HG03460 (cell line): ENCODE measurements at regions not wholly inside any gene's neighbourhood (a gene's known extent, or its start where the extent isn't known, plus 50 kb on each side); places are given as distances from the start of the nearest gene placed in this dataset.

ENCODE experiments used
- ATAC-seq: cut with Tn5 transposase; IDR thresholded peaks from one replicate; pipeline ENCODE4 v1.9.1; 2021; ENCODE audit not compliant: unreplicated experiment

DNA sequence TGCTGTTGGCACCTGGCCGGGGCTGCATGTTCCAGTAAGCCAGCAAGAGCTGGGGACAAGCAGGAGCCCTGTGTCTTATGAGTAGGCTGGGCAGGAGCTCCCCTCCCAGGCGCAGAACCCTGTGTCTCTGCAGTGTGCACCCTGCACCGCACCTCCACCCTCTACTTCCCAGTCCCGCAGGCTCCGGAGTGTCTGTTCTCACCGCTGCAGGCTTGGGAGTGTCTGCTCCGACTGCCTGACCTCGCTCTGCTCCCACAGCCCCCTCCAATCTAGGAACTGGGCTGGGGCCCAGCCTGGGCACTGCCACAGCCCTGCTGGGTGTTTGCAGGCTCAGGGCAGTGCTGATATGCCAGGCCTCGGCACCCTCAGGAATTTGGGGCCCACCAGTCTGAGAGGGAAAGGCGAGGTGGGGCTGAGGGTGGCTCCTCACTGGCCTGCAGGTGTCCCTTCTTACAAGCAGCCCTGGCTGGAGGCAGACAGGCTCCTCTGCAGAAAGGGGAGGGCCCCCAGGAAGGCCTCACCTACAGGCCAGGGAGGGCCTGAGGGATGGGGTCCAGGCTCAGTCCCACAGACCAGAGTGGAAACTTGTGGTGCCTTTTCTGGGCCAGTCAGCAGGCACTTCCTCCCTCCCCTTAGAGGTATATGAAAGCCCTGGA, 871.6 kb upstream of the GJE1 start:
- ATAC-seq, result no peak

DNA sequence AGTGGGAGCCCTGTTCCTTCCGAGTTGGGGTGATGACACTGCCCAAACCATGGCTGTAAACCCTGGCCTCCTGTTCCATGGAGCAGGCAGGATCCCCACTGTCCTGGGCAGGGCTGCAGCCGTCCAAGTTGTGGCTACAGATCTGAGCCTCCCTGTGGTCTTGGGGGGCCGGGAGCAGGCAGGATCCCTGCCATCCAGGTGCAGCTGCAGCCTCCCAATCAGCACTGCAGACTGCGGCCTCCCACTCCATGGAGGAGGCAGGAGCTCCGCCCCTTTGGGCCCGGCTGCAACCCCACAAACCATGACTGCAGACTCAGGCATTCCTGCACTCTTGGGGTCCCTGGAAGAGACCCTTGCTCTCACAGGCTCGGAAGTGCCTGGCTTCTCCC, 872.1 kb upstream of the GJE1 start:
- ATAC-seq, result no peak

DNA sequence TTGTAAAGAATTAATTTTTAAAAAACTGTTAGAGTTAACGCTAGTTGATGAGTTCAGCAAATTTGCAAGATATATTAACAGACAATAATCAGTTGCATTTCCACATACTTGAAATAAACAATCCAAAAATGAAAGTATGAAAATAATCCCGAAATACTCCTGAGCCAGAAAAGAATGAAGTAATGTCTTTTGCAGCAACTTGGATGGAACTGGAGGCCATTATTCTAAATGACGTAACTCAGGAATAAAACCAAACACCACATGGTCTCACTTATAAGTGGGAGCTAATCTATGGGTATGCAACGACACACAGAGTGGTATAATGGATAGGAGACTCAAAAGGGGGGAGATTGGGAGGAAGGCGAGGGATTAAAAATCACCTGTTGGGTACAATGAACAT, 872.9 kb upstream of the GJE1 start:
- no peak for ATAC-seq

DNA sequence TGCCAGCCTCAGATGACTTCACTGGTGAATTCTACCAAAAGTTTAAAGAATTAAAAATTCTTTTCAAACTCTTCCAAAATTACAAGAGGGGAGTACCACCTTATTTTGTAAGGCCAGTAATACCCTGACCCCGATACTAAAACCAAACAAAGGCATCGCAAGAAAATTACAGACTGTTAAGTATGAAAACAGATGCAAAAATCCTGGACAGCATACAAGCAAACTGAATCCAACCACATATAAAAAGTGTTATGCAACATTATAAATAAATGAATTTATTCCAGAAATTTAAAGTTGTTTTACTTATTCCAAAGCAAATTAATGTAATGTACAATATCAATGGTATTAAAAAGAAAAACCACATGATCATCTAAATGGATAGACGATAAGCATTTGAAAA, 873.6 kb upstream of the GJE1 start:
- no peak for ATAC-seq

DNA sequence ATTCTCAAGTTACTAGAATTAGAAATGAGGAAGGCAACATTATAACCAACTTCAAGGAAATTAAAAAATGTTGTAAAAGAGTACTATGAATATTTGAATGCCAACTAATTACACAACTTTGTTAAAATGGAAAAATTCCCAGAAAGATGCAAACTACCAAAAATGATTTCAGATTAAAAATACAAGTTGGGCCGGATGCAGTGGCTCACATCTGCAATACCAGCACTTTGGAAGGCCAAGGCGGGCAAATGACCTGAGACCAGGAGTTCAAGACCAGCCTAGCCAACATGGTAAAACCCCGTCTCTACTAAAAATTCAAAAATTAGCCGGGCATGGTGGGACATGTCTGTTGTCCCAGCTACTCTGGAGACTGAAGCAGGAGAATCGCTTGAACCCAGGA, 874.2 kb upstream of the GJE1 start:
- ATAC-seq, result no peak

DNA sequence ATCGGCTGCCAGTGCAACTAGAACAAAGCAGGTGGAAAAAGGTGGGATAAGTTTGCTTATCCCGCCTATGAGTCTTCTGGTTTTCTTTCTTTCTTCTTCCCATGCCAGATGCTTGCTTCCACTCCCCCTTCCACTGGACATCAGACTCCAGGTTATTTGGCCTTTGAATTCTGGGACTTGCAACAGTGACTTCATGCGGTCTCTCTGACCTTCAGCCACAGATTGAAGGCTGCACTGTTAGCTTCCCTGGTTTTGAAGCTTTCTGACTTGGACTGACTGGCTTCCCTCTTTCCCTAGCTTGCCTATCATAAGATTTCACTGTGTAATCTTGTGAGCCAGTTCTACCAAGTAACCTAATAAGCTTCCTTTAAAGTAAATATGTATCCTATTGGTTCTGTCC, 878.4 kb upstream of the GJE1 start:
- no peak for ATAC-seq

DNA sequence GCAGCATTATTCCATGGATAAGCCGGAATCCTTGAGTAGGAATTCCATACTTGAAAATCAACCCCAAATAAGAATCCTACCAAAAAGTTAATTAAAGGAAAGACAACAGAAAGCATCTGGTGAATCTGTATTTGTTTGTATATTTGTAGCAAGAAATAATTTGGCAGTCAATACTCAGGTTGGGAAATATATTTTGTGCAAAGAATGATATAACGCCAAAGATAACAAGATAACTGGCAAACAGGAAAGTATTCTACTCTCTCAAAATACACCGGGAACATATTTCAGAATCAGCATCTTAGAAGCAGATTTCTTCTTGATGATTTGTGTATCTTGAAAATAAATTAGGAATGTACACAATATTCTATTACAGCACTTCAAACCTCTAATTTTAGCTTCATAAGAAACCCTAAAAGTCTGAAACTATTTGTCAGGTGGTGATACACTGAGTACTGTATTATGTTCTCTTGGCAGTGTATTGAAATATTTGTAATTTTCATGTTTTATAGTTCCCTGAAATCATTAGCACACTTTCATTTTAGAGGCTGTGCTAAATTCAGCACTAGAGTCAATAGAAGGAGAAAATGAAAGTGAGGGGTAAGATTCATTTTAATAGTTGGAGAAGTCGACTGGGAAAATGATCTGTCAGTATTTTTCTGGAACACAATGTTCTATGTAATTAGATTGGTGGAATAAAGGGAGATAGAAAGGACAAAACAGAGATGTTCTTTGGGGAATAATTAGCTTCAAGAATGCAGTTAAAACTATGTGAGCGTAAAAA, 879.7 kb upstream of the GJE1 start:
- ATAC-seq, result no peak

DNA sequence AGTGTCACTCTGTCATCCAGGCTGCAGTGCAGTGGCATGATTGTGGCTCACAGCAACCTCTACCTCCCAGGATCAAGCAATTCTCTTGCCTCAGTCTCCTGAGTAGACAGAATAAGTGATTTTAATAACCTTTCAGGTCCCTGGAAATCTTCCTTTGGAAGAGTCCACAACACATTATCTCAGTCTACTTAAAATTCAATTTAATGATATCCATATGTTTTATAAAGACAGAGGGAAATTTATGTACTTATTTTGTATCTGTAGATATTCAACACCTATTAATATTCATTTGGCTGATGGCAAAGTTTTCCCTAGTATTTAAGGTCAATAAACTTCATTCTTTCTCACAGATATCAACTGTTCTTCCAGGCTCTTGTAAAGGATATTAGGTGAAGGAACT, 881.4 kb upstream of the GJE1 start:
- ATAC-seq, result no peak

DNA sequence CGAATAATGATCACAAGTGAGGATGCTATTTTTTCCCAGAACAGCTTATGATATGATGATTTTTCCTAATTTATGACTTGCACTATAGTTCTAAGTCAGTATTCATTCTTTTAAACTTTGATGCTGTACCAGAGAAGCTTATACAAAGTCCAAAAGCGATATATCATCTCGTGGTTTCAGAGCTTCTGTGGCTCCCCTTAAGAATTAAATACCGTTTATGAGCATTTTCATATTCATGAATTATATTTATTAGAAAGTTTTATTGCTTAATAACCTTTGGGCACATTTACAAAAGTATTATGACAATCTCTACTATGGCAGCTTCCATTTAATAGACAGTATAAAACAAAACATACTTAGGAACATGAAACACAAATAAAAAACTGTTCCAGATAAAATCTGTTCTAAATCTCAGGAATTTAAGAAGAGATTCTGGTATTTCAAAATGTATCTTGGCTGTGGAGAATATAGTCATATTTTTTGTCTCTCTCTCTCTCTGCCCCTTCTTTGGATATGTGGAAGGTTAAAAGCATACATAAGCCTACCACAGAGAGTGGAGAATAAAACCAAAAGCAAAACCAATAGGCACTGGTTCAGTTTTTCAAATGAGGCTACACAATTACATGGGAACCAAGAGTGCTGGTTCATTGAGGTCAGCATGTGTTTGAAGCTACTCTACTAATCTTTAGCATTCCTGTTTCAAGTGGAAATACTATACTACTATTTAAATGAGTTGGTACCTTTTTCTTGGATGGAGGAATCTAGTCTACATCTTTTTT, 884.5 kb upstream of the GJE1 start:
- peak; percentile 68 for ATAC-seq

DNA sequence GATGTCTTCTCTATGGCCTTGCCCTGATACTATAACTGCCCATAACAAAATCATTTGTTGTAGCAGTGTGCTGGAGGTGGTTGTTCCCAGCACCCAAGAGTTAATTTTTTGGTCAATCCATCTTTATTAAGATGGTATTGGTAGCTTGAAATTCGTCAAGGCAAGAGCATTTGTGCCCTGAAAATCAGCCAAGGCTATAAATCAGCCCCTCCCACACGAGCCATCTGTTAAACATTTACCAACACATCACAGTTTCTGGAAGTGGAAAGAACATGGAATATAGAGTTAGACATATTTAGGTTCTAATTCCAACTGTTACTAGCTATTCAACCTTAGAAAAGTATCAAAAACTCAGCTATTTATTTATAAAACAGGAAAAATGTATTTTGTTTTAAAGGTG, 888.4 kb upstream of the GJE1 start:
- no peak for ATAC-seq

DNA sequence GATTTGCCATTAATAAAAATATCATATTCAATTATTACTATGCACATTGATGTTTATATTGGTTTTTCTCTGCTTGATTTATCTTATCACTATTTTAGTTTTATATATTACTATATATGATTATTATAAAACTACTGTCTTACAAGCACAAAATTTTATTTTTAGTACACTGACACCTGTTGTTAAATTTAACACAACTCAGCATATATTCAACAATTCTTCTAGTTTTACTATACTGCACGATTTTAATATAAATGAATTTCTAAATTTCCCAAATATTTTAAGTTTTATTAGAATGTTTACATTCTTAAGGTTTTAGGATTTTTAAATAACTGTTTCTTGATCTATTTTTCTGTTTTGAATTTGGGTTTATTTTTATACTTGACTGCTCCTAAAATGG, 889.8 kb upstream of the GJE1 start:
- ATAC-seq, result no peak

DNA sequence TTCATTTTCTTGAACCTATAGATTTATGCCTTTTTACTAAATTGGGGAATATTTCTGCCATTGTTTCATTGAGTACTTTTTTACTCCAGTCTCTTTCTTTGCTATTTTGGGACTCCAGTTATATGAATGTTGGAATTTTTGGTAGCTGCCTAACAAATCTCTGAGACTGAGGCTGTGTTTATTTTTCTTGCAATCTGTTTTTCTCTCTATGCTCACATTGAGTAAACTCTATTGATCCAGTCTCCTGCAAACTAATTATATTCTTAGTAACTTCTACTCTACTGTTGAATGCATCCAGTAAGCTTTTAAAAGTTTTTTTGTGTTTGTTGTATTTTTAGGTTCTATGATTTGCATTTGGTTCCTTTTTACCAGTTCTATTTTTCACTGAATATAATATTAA, 903.4 kb upstream of the GJE1 start:
- no peak for ATAC-seq

DNA sequence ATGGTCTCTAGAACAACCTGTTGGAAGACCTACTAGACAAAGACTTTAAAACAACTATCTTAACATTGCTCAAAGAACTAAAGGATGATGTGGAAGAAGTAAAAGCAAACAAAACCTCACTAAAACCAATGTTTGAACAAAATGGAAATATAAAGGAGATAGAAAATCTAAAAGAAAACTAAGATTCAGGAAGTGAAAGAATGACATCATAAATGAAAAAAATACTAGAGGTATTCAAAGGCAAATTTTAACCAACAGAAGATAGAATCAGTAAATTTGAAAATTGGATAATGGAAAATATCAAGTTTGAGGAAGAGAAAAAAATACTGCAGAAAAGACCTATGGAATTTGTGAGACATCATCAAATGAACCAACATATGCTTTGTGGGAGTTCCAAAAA, 914.1 kb upstream of the GJE1 start:
- no peak for ATAC-seq

DNA sequence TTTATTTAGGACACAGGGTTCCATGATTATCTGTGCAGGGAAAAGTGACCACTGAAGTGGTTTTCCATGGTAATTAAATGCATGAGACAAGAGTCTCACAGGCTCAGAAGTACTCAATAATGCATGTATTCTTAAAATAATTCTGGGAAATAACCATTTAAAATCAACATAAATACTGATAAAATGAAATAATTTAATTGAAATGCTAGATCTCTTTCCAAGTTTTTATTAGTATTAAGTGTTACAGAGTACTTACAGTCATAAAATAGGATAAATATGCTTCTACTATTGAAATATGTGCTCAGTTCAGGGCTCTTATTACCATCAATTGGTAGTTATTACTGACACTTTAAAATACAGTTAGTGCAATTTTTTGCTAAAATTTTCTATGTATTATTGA, 916.0 kb upstream of the GJE1 start:
- no peak for ATAC-seq

DNA sequence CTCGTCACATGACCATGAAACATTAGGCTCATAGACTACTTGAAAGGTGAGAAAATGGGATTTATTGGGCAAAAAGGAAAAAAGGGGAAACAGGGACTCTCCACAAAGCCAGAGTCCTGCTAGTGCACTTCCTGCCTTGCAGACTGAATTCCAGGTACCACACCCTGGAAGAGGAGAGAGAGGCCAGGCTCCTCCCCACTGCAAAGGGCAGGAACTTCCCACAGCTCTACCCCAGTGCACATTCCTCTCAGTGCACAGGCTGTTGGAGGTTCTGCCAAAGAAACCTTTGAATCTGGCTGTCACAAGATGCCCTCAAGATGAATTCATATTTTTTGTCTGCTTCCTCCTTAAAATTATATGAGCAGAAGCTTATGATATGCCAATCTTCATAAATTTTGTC, 920.4 kb upstream of the GJE1 start:
- ATAC-seq, result no peak

DNA sequence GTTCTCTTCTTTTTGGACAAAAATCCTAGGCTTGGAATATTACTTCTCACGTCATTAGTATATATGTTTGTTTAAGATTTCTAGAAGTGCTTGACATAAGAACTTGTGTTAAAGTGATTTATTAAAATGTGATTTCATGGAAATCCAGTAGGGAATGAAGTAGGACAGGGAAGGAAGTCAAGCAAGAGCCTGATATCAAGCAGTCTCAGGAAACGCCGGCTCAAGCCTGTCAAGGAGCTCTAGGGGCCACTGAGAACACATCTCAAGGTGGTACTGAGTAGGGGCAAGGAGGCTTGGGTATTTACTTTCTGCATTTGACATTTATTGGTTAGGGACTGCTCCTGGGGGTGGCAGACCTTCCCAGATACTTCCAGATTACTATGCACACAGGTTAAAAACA, 920.9 kb upstream of the GJE1 start:
- ATAC-seq, result no peak

DNA sequence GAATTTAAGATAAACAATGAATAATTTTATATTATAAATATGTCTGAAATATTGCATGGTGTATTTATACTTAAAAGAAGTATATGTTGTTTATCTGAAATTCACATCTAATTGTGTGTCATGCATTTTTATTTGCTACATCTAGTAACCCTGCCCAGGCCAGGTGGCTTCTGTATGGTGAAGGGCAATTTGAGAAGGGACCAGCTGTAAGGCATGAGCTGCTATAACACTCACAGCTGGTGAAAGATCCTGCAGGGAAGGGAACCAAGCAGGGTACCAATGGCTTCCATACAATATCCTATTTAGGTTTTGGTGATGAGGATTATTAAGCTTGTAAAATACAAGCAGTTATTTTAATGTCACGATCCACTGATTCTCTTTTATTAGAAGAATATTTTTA, 921.8 kb upstream of the GJE1 start:
- no peak for ATAC-seq

DNA sequence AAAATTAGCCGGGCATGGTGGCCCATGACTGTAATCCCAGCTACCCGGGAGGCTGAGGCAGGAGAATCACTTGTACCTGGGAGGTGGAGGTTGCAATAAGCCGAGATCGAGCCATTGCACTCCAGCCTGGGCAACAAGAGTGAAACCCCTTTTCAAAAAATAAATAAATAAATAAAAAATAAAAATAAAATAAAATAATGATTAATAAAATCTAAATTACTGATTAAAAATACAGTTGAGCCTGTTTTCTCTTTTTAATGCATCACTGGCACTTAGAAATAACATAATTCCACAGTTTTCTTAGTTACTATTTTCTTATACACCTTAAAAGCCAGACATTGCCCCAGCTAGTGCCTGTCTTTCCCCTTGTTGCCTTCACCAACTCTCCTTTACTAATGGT, 922.8 kb upstream of the GJE1 start:
- ATAC-seq, result no peak

DNA sequence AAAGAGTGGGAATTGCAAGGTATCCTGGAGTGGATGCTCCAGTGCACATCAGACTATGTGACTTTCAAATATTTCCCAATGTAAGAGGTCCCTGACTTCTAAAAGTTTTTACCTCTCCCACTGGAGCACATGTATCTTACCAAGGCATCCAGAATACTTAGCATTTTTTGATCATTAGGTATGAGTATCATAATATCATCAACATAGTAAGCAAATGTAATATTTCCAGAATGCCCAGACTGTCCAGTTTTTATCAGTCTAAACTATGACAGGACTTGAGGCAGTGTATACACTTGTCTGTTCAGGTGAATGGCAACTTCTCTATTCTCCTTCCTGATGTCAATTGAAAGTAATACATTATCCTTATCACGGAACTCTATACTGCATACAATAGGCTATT, 924.6 kb upstream of the GJE1 start:
- no peak for ATAC-seq

DNA sequence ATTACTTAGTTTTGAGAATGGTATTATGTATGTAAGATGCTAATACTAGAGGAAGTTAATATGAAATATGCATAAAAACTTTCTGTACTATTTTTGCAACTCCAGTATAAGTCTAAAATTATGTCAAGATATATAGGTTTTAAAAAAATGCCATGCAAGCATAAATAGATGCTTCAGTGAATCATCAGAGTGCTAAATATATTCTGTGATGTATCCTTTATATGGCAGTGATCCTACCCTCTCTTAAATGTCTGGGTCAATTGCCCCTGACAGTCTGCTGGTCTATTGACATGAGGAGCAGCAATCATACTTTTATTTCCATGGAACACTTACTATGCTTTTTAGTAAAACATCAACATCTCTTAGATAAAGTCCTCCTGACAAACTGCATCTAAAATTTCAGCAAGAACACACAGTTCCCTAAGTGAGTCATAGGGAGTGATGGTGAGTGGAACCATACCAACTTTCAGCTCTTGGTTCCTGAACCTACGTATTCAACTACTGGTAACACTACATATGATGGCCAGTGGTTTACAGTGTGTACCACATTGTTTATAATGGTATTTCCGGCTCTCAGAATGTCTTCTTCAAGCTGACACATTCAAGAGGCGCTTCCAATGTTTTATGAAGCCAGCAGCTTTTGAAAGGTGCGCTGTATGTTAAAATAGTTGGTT, 928.7 kb upstream of the GJE1 start:
- no peak for ATAC-seq

DNA sequence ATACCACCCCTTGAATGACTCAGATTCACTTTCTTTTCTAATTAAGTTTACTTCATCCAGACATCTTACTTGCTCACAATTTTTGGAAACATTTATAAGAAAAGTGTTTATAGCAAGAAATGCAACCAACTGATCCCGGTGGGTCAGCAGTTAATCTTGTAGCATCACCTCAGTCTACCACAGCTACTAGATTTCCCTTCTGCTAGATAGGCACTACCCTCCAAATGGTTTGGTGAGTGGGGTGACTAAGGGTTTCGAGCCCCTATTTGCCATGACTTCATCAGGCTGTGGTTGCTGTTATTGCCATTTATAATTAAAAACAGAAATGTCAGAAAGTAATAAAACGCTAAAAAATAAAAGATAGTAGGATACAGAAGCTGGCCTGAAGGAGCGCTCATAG, 930.1 kb upstream of the GJE1 start:
- ATAC-seq, result no peak

DNA sequence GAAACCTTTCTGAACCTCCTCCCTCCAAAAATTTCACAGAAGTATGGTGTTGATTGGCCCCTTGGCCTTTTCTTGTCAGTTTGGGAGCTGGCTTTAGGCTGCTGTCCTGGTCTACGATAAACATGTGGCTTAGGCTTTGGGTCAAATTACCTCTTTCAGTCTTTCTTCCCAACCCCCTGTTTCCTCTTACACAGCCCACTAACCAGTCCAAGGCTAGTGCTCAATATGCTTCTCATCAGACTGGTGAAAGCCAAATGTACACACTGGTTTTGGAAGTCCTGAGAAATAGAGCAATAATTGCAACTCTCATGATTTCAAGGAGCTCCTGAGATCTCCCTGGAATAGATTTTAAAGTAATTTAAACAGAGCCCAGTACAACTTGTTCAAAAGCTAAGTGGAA, 933.7 kb upstream of the GJE1 start:
- no peak for ATAC-seq
